HL-60 (cell line): ENCODE measurements at regions not wholly inside any gene's neighbourhood (a gene's known extent, or its start where the extent isn't known, plus 50 kb on each side); places are given as distances from the start of the nearest gene placed in this dataset.

Source experiments
- DNase-seq, 2 experiments: peaks; one replicate each; pipeline ENCODE4 v3.0.0-alpha.2; 2010 to 2020; ENCODE audit warnings: low read depth in 1 of 2, low spot score in 1 of 2
- H3K27ac ChIP-seq: fragments of 250-450 bp; sonication (Bioruptor Pico); replicated peaks from 2 replicates; pipeline ENCODE4 v1.5.1; 2020; ENCODE audit warnings: mild to moderate bottlenecking, moderate library complexity
- H3K27me3 ChIP-seq: fragments of 250-450 bp; sonication (Bioruptor Pico); 2 replicates; pipeline ENCODE4 v1.5.1; 2021; ENCODE audit warnings: mild to moderate bottlenecking, moderate library complexity; ENCODE audit not compliant: insufficient read depth, poor library complexity, severe bottlenecking
- H3K4me3 ChIP-seq: replicated peaks from 2 replicates; pipeline ENCODE4 v1.5.1; 2011; ENCODE audit warnings: mild to moderate bottlenecking, control low read depth, low read length; ENCODE audit not compliant: insufficient read depth
- CTCF ChIP-seq: IDR thresholded peaks from one replicate; pipeline ENCODE4 v1.5.1; 2011; ENCODE audit warnings: low read length, control low read depth, inconsistent platforms; ENCODE audit not compliant: insufficient read depth
- GABPA ChIP-seq: IDR thresholded peaks from 2 replicates; pipeline ENCODE4 v1.6.1; 2012; ENCODE audit warnings: low read depth
- POLR2AphosphoS5 ChIP-seq: IDR thresholded peaks from 2 replicates; pipeline ENCODE4 v1.6.1; 2012; ENCODE audit warnings: low read depth
- REST ChIP-seq: IDR thresholded peaks from 2 replicates; pipeline ENCODE4 v1.6.1; 2012; ENCODE audit warnings: low read depth; ENCODE audit not compliant: insufficient replicate concordance
- SPI1 ChIP-seq: IDR thresholded peaks from 2 replicates; pipeline ENCODE4 v1.6.1; 2012; ENCODE audit warnings: low read depth, mild to moderate bottlenecking, borderline replicate concordance

GRCh38 chr1:230498704-230499103 is 72.6 kb upstream of the PGBD5 start:
- Histone ChIP-seq H3K4me3 (no peak overlapping the region), H3K27ac (no peak overlapping the region), H3K27me3 (no peaks in the 10 kb centered on the region)
- TF ChIP-seq POLR2AphosphoS5 (no peak), REST (no peak), SPI1 (no peak), GABPA (no peak), CTCF (no peak)
- no peak for DNase-seq

- no peak overlapping the region for H3K27ac ChIP-seq
- TF ChIP-seq SPI1, result no peak
- TF ChIP-seq CTCF, result no peak
- no peak for TF ChIP-seq REST
- no peak for DNase-seq
- H3K27me3 ChIP-seq, result no peaks in the 10 kb centered on the region
- no peak overlapping the region for H3K4me3 ChIP-seq
Observed at GRCh38 chr1:230496451-230496850, 70.3 kb upstream of the PGBD5 start.

GRCh38 chr1:230495891-230496385 is 69.8 kb upstream of the PGBD5 start:
- Histone ChIP-seq H3K27ac (no peak overlapping the region), H3K4me3 (no peak overlapping the region), H3K27me3 (no peaks in the 10 kb centered on the region)
- no peak for TF ChIP-seq SPI1
- no peak for TF ChIP-seq REST
- no peak for TF ChIP-seq POLR2AphosphoS5
- no peak for TF ChIP-seq GABPA
- TF ChIP-seq CTCF, result no peak
- no peak for DNase-seq
